HG02678 (cell line): ENCODE measurements at regions not wholly inside any gene's neighbourhood (a gene's known extent, or its start where the extent isn't known, plus 50 kb on each side); places are given as distances from the start of the nearest gene placed in this dataset.
"Not testable (repeated sequence)": the region's sequence is repeated elsewhere in the genome, so short reads cannot be mapped to it uniquely, and the experiment has no call there.

Experiments
- ATAC-seq: cut with Tn5 transposase; IDR thresholded peaks from one replicate; pipeline ENCODE4 v1.9.1; 2021; ENCODE audit warnings: mild to moderate bottlenecking, moderate library complexity; ENCODE audit not compliant: unreplicated experiment

GRCh38 chr21:28381000-28381745, 611.5 kb downstream of the LTN1 start:
- ATAC-seq = not testable (repeated sequence)

GRCh38 chr21:28380241-28380640, 612.4 kb downstream of the LTN1 start:
- no peak for ATAC-seq

DNA sequence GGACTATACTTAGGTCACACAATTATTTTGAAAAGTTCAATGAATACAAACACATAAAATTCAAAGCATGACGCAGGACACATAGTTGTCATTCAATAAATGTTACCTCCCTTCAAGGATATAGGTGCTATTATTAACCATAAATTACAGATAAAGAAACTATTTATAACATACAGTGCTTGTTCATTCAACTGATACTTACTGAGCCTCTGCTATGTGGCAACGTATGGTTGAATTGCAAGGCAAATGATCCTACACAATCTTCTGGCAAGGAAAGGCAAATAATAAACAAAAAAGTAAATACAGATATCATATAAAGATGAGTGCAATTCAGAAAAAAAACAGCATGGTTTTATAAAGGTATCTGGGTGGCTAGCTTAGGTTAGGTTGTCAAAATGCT, 614.7 kb downstream of the LTN1 start:
- ATAC-seq = no peak

DNA sequence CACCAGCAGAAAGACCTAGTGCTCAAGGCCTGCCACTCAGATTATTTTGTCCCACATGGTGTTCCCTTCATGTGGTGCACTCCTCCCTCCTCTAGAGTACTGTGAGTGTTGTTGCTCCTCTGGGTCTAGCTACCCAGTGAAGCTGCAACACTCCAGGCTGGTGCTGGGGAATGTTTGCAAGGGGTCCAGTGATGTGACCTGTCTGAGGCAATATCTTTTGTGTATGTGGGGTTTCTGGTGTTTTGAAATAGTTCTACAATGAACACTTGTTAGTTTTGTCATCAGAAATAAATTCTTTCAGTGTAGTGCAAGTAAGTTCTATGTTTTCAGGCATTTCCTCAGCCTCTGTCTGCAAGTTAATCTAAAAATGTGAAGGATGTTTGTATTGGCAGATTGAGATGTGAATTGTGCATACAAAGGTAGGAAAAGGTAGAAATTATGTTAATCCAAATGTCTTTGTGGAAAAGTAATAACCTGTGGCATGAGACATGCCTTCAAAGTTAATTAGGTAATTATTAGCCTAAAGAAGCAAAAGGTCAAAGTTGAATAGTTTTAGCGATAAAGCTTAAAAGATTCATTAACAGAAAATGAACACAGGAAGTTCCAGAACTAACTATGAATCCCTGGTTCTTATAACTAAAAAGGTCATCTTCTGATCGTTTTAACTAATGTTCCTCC, 616.8 kb downstream of the LTN1 start:
- ATAC-seq = no peak

DNA sequence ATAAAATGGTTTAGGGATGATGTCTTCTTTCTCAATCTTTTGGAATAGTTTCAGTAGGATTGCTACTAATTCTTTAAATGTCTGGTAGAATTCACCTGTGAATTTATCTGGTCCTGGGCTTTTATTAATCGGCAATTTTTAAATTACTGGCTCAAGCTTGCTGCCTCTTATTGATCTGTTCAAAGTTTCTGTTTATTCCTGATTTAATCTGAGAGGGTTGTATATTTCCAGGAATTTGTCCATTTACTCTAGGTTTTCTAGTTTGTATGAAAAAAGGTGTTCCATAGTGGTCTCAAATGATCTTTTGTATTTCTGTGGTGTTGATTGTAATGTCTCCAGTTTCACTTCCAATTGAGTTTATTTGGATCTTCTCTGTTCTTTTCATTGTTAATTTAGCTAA, 617.8 kb downstream of the LTN1 start:
- ATAC-seq = no peak

- no peak for ATAC-seq
These were observed 621.0 kb downstream of the LTN1 start for GRCh38 chr21:28371713-28372112.

DNA sequence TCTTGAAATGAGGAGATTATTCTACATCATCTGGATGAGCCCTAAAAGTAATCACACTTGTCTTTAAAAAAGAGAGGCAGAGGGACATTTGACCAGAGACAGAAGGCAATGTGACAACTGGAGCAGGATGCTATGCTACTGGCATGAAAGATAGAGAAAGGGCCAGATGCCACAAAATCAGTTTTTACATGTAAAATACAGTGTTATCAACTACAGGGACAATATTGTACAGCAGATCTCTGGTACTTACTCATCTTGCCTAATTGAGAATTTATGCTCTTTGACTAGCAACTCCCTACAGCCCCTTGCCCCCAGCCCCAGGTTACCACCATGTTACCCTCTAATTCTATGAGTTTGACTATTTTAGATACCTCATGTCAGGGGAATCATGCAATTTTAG, 633.4 kb downstream of the LTN1 start:
- ATAC-seq = no peak

GRCh38 chr21:28358702-28359101, 634.0 kb downstream of the LTN1 start:
- ATAC-seq = no peak

GRCh38 chr21:28358170-28358569, 634.5 kb downstream of the LTN1 start:
- ATAC-seq = no peak

- no peak for ATAC-seq
These were observed 634.9 kb downstream of the LTN1 start for GRCh38 chr21:28357743-28358142.

GRCh38 chr21:28356422-28356821, 636.3 kb downstream of the LTN1 start:
- ATAC-seq = no peak

- no peak for ATAC-seq
These were observed 646.7 kb downstream of the LTN1 start for GRCh38 chr21:28345934-28346333.

- no peak for ATAC-seq
These were observed 647.7 kb downstream of the LTN1 start for GRCh38 chr21:28344985-28345384.

DNA sequence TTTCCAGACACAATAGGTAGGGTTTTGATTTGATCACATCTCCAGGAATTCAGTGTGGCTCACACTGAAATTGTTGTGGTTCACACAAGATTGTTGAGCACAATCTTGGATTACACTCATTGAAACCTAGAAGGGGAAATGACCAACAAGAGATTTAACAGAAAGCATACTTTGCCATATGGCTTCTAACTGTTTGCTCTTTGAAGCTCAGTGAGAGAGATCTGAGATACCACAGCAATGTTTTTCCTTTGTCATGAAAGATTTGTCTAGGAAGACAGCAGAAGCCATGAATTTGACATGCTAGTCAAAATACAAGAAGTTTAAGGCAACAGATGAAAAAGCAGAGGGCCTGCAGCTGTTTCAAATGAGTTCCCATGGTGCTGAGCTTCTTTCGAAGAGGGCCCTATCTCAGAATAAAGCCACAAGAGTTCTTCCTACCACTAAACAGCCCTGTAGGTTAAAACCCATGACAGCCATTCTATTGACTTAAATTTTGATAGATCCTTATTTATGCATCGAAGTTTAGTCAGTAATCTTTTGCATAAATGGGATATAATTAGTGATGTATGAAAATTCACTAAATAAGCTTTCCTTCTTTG, 650.4 kb downstream of the LTN1 start:
- ATAC-seq = no peak

DNA sequence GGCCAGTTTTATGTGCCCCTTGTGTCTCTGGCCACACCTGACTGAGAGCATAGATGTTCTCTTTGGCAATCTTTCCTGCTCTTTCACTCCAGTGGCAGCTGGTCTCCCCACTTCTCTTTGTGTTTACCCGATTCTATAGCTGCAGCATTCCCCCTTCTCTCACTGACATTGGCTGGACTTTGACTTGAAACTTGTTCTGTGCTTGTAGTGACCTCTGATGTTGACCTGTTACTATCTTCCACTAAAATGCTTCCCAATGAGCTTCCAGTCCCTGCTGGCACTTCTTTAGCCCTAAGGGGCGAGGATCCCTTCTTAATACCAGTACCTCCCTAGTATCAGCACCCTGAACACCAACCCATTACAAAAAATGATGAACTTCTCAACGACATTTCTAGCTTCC, 653.3 kb downstream of the LTN1 start:
- ATAC-seq = no peak

DNA sequence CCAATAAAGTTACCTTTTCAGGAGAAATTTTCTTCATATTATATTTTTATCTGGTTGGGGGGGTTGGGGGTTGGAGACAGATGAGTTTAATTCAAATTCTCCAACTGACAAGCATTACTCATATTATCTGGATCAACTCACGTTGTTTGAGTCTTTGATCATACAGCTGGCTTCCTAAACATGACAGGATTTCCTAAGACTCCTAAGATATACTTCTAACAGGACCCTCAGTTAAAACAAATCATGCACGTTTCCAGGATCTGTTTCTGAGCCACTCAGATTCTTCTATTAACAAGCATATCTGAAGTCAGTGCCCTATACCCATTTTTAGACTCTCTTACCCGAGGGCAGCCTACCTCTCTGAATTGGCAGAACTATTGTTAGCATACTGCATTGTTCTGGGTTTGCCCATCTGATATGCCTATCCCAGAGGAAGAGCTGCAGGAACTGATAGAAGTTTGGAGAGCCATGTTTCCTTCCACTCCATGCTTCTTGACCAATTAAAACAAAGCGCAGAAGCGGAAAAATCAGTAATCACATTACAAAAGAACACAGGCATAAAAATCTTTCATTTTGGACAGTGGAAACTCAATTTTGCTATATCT, 653.9 kb downstream of the LTN1 start:
- ATAC-seq = no peak

DNA sequence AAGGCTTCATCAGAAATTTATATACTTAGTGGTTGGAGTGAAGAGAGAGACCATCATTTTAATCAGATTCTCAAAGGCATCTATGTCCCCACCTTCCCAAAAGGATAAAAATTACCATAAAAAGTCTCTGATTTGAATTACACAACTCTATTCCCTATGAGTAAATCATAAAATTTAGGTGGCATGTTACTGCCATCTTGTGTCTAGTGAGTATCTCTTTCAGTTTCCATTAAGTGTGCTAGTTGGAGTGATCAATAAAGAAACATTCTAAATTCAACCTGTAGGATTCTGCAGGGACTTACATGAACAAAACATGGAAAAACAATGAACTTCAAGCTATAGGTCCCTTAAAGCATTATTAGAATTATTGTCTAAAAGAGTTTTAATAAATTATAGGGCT, 655.4 kb downstream of the LTN1 start:
- ATAC-seq = no peak

- no peak for ATAC-seq
These were observed 656.4 kb downstream of the LTN1 start for GRCh38 chr21:28336314-28336713.

GRCh38 chr21:28334407-28334806, 658.3 kb downstream of the LTN1 start:
- ATAC-seq = no peak

DNA sequence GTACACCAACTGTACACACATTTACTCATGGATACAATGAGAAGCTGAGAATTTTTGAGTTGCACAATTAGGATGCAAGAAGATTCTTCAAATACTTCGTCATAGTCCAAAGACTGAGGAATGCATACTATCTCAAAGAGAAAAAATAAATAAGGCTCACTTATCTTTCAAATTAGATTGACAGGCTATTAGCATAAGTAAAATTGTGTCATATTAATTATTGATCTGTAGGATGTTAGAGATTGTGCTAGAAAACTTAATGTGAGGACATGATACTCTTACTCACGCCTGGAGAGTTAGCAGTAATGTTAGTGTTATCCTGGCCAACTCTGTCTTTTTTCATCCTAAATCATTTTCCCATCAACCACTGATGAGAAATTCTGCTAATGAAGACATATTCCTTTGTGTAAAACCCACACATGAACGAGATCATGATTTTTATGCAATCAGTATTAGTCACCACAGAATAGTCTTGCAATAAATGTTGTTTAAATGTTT, 659.0 kb downstream of the LTN1 start:
- ATAC-seq = no peak

GRCh38 chr21:28332796-28333195, 659.9 kb downstream of the LTN1 start:
- ATAC-seq = no peak

DNA sequence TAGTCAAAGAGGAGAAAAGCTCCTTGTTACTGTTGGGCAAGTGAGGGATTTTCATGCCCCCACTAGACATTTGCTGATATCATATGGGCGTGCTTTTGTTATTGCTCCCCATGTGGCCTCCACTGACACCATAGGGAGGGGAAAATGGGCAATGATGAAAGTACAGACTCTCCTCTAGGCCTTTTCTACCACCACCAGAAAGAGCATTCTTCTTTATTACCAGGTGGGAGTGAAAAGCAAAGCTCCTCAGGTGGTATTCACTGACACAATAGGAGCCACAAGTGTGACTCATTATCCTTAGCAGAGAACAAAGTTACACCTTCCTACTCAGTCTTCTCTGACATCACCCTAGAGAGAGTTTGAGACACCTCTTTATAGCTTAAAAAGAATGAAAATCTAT, 667.1 kb downstream of the LTN1 start:
- ATAC-seq = no peak
